Iris pigment epithelial cell (primary cell): ENCODE measurements at regions not wholly inside any gene's neighbourhood (a gene's known extent, or its start where the extent isn't known, plus 50 kb on each side); places are given as distances from the start of the nearest gene placed in this dataset.

Experiments
- DNase-seq: peaks from one replicate; pipeline ENCODE4 v3.0.0-alpha.2; 2011; ENCODE audit warnings: low read depth

DNA sequence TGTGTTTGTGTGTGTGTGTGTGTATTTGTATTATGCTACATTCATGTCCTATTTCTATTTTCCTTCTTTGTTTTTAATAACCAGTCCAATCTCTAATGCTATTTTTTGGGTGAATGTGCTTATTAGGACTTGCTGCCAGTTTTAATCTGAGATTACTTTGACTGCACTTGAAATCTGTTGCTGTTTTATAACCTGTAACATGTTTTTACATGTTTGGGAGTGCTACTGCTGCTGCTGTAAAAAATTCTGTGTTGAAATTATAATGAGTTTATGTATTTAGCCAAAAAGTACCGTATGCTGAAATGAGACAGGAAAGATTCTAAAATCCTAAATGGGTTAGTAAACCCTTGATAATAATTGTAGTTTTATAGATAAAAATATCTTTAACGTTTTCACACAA lies 104.7 kb upstream of the SSBP2 start:
- no peak for DNase-seq

DNA sequence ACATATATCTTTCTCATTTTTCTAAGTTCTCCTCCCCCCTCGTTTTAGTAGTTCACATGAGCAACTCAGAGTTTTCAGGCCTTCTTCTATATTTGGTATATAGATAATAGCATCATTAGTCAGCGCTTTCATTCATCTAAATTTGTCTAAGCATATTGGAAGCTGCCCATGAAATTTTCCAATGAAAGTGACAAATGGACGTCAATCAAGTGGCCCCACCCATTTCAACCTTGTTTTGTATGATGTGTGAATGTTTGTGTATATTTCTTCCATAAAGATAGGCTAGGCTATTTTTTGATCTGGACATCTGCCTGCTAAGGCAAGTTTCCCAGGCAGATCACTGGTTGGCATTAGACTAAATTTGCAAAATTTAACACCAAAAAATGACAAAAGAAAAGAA lies 104.0 kb upstream of the SSBP2 start:
- no peak for DNase-seq

DNA sequence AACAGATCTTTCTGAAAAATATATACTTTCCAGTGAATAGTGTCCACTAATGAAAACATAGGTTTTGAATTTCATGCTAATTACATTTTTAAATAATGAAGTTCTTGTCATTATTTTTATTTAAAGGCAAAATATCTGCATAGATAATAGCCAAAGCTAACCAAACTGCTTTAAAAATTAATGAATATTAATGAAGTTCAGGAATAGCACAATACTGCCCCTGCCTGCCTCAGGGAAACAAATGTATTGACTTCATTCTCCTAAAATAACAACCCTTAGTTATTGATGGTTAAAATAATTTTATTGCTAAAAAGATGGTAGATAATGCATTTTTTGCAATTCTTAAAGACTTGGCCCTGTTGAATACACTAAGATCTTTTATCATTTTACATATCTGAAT lies 103.6 kb upstream of the SSBP2 start:
- DNase-seq: no peak

DNA sequence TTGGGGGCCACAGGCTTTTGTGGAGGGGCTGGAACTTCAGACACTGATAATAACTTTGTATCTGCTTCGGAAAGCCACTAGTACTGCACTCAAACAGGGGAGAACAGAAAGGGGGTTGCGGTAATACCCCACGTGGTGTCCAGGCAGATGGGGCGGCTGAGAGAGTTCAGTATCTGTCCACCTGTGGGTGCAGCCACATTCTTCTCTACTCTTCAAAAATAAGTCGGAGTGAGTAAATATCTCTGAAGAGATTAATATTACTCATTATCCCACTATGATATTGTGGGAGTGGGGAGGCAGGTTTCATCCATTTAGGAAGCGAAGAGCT lies 102.1 kb upstream of the SSBP2 start:
- DNase-seq: no peak

DNA sequence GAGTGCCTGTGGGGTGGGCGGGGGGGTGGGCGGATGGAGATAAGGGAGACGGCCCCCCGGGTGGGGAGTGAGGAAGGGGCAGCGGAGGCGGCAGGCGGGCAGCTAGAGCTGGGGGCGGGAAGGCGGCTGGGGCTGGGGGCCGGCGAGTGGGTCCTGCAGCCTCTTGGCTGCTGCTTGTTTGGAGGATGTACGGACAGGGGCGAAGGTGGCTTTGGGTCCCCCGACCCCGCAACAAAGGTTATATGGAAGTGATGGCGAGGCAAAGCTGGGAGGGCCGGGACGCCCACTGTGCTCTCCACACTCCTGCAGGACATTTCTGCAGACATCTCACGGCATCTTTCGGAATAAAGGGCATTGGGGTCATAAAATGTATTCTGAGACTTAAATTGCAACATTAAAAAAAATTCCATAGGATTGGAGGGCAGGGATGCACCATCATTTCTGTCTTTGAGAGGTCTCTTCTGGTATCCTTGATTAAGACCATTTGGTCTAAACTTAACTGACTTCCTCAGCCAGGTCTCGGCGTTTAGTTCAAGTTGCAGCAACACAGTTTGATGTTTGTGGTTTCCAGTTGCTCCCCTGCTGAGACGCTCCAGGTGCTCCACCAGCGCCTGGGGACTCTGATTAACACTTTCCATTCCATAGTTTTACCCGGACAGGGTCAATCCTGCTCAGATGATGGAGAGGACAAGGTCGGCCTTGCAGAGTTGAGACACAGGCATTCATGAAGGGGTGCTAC lies 101.6 kb upstream of the SSBP2 start:
- DNase-seq: peak; percentile 57

DNA sequence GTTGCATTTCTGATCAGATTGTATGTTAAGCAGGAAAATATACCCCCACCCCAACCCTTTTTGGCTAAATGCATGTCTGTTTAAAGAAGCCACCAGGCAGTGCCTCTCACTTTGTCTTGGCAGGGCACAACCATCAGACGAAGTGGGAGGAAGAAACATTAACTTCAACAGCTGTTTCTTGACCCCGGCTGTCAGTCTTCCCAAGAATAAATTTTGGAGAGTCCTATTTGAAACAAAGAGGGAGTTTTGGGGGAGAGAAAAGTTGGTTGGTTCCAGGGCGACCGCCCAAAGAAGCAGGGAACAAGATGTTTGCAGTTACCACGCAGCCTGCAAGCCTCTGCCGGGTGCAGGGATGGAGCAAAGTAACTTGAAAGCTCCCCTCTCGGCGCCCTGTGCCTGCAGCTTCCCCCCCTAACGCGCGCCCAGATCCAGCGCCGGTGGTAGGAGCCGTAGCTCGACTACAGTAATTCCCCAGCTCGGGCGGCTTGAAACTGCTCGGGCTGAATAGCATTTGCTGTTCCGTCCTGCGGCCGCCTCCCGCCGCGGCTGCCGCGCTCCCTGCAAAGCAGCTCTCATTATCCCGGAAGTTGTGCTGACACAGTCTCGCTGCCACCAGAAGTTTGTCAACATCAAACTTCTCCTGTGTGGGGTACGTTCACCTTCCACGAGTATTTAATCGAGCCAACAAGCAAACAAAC lies 100.7 kb upstream of the SSBP2 start:
- DNase-seq: peak; percentile 96

DNA sequence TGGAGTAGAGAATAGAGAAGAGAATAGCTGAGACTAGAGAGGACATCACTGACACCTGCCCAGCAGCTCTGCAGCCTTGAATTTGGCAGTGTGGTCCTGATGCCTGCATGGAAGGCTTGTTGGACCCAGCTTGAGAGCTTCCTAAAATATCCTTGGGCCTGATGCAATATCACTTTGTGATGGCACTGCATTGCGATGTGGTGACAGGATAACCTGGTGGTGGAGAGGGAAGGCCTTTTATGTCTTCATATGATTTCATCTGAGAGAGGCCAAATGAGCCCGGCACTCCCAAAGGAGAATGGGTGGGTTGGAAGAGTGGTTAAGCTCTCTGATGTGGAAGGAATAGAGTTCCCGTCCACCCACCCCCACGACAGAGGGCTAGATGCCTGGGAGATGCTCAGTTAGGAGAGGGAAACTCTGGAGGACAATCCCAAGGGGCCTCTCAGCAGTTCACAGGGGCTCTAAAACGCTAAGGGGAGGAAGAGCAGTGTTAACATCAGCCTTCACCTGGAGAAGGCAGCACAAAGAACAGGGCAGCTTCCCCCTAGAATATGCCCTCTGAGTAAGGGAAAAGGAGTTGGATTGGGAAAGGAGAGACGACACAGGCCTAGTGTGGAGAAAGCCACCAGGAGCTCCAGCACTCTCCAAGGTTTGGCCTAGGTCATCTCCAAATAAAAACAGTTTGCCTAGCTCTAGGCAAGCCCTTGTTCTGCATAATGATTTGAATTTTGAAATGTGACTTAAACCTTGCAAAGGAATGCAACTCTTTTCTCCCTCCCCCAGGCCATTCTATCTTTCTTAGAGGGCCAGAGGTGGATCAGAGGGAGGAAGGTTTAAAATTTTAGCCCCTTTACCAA lies 99.8 kb upstream of the SSBP2 start:
- DNase-seq: no peak

DNA sequence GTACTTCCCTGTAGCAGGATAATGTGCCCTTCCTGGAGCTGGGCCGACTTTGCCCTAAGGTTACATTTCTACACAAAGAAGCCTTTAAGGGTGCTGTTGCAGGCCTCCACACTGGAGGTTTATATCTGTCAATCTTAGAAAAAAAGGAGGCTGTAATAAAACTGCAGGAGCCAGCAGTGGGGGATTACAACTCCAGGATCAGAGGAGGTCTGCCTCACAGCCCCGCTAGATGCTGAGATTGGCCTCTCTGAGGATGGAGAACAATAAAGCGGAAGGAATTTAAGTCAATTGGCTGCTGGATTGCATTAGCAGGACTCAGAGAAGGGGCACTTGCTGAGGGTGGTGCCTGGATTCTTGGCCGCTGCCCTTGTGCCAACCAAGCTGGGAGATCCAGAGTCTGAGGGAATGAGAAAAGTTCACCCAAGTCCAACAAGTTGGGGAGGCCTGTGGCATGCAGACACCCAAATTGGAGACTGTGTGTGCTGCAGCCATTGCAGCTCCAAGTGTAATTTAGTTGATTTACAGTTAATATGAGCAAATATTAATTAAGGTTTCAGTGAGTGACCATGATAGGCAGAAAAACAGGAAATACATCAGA lies 99.0 kb upstream of the SSBP2 start:
- no peak for DNase-seq

DNA sequence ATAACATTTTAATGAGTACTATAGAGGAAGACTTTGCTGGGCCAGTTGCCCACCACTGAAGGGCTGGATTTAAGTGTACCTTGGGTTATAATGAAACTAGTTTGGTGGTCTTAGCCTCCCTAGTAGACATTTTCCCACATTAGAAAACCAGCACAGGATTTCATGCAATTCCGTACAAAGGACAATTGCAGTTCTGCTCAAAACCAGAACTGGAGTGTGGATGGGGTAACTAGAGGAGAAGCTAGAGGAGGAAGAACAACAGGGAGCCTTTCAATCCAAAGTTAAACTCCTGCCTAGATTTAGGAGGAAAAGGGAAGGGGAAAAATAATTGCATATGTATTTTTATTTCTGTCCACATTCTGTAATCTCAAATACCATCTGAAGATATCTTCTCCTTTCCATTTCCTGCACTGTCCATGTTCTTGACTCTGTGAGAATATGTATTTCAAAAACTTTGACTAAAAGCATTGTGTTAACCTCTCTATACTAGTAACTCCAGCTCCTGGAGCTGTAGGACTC lies 97.5 kb upstream of the SSBP2 start:
- peak; percentile 28 for DNase-seq

DNA sequence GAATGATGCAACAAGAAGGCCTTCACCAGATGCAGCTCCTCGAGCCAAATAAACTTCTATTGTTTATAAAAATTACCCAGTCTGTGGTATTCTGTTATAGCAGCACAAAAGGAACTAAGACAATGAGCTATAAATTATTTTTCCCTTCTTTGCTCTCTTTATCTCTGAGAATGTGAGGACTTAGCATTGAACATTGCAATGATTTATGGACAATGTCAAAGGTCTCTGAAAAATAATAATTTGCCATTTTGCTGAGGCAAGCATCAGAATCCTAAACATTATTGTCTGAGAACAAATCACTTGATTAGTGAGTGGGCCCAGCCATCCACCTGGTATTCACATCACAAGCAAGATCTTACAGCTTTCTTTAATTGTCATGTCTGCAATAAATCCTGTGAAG lies 95.4 kb upstream of the SSBP2 start:
- no peak for DNase-seq

DNA sequence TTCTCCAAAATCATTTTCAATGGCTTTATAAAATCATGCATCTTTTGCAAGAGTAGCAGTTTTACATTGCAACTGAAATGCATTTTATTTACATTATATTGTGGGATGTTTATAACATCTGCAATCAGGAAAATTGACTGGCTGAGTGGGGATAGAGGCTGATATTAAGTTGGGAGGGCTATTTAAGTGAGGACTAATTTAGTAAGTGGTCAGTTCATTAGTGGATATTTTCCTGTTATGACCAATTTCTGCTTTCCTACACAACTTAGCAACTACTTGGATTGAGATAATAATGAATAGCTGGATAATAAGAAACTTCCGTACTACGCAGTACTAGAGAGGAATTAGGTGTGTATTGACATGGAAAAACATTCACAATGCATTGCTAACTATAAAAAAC lies 92.9 kb upstream of the SSBP2 start:
- no peak for DNase-seq

DNA sequence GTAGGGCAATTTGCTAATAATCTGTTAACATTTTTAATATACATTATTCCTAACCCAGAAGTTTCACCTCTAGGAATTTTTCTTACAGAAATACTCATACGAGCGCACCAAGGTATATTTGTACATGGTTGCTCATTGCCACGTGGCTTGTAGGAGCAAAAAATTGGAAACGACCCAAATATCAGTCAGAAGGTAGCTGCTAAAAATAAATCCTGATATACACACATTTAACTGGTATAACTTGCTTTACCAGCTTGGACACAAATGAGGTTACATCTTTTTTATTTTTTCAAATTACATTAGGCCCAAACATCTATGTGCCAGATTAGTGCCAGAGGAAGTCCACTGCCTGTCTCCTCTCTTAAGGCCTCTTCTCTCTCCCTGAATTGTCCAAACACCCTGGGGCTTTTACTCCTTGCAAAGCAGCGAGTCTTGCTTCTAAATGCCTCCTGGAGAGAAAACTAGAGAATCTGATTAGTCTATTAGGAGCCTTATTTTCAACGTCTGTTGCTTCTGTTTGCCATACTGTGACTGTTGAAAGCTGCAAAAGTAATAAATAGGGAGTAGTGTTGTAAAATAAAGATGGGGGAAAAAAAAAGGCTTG lies 92.0 kb upstream of the SSBP2 start:
- DNase-seq: no peak

DNA sequence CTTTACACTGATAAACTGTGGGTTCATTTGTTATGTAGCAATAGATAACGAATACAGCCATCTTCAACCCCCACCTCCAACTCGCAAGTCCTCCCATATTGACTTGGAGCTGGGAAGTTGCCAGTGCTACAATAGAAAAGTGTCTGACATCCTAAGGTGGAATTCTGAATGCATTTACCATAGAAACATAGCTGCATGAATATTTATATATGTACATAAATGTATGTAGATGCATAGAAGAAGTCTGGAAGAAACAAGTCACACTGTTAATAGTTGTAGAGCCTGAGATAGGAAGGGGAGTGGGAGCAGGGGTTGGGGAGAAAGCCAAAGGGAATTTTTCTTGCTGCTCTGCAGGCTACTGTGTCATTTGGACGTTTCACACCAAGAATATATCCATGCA lies 88.1 kb upstream of the SSBP2 start:
- DNase-seq: no peak

DNA sequence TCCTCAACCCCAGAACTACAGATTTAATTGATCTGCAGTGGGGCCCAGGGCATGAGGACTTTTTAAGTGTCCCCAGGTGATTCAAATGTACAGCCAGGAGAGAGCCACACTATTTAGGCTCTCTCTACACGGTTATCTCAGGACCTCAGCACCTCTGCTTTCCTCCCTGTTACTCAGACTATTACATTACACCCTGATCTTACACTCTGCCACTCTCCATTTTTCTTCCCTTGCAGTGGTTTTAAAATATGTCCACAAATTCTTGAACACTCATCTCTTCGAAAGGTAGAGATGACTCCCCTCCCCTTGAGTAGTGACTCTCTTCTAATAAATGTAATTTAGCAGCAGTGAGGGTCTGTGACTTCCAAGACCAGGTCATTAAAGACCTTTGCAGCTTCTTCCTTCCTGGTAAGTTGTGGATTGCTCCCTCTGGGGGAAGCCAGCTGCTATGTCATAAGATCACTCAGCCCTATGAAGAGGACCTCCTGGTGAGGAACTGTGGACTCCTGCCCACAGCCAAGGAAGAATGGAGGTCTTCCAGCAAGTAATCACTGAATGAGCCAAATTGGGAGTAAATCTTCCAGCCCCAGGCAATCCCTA lies 87.5 kb upstream of the SSBP2 start:
- peak; percentile 65 for DNase-seq

DNA sequence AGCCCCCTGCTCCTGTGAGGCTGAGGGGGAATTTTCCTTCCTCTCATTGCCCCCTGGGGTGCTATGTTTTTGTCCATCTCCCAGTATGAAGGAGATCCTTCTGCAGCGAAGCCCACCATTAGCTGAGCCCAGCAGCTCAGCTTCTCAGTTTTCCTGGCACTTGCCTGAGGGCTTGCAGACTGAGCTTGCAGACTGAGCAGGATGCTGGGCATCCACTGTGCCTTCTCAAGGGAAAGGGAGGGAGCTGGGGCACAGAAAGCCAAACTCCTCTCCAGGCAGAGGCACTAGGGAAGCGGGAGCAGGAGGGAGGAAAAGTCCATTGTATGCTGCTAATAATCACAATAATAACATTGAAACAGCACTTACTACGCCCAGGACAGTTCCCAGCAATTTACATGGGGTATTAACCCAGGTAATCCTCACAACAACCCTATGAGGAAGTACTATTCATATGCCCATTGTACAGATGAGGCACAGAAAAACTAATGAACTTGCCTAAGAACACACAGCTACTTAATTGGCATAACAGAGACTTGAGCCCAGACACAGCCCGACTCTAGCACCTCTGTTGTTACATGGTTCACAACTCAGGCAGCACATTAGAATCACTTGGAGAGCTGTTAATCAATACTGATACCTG lies 86.9 kb upstream of the SSBP2 start:
- DNase-seq: no peak

DNA sequence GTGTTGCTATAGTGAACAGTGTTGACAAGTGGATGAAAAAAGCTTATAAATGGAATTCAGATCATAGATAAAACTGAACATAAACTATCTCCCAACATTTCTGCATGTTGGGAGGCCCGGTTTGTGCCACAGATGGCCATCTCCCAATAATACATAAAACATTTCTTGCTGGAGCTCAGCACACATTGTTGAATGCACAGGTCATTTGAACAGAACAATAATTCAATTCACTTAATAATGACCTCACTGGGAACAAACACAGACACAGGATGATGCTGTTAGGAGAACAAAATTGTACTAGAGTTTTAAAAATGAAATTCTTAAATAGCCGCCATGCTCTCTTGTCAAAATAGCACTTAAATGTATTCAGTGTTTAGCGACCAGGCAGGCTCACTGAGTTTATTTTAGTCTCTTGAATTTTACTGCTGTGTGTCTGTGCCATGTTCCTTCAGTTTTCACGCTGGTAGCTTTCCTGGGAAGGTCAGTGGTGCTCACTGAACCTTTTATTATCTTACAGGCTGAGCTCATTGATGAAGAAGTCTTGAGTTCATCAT lies 85.0 kb upstream of the SSBP2 start:
- DNase-seq: no peak

DNA sequence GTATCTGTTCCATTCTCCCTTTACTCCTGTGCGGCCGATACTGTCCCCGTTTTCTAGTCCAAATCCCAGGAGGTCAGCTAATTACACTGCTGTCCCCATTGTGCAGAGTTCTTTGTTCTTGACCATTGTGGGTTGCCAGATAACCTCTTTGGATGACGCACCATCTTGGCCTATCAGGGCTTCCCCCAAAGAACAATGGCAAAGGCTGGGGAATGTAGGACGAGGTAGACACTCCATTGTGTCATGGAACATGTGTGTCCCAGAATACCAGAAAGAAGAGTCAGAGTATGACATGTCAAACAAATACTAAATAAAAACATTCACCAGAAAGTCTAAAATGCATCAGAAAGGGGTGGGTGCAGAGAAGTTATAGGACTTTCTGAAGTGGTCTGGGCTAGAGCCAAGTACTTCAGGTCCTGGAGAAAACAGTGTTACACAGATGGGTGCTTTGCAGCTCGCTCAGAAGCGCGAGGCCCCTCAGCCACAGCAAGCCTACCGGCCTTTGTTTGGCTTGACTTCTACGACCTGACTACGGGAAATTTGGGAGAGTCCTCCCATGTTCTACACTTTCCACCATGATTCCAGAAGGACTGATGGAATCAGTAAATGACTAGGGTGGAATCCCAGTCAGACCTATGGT lies 83.2 kb upstream of the SSBP2 start:
- DNase-seq: no peak

DNA sequence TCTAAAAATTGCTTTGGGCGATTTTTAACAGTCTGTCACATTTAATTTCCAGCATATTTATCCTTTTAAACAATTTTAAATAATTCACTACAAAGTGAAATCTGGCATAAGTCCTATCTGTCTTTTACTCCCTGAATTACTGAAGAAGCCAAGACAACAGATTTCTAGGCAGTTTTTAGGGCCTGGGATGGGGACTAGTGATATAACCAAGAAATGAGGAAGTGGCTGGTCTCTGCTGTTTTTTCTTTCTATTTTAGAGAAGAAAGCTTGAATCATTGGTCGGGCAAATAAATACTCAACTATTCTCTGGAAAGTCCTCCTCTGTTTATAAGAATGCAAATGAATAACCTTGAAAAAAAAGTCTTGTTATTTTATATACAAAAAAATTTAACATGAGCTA lies 79.7 kb upstream of the SSBP2 start:
- no peak for DNase-seq

DNA sequence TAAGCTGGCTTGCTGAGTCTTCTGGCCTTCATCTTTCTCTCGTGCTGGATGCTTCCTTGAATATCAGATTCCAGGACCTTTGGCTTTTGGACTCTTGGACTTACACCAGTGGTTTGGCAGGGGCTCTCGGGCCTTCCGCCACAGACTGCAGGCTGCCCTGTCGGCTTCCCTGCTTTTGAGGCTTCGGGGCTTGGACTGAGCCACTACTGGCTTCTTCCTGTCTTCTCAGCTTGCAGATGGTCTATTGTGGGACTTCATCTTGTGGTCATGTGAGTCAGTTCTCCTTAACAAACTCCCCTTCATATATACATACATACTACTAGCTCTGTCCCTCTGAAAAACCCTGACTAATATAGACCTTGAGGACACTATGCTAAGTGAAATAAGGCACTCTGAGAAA lies 78.3 kb upstream of the SSBP2 start:
- no peak for DNase-seq

DNA sequence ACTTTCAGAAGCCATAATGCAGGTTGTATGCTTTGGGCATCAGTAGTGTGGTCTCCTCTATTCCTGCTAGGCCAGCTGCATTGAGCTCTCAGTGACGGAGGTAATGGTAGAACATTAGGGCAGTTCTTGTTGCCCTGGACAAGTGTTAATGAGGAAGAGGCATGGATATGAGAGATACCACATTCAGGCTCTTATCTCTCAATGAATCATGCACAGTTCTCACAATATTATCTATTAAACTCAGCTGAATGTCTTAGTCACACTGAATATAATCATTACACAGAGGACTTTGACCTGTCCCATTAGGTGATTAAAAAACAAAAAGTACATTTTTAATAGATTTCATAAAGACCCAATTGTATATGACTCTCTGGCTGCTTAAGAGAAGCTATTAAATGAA lies 76.6 kb upstream of the SSBP2 start:
- DNase-seq: no peak
